ENCODE measurements at regions not wholly inside any gene's neighbourhood (a gene's known extent, or its start where the extent isn't known, plus 50 kb on each side); places are given as distances from the start of the nearest gene placed in this dataset.
"Not testable (repeated sequence)": the region's sequence is repeated elsewhere in the genome, so short reads cannot be mapped to it uniquely, and the experiment has no call there.

- DNase-seq (ENCODE audit: low spot score), result no peak
These were observed 373.0 kb downstream of the CCSER2 start for GRCh38 chr10:84701370-84701720.

DNA sequence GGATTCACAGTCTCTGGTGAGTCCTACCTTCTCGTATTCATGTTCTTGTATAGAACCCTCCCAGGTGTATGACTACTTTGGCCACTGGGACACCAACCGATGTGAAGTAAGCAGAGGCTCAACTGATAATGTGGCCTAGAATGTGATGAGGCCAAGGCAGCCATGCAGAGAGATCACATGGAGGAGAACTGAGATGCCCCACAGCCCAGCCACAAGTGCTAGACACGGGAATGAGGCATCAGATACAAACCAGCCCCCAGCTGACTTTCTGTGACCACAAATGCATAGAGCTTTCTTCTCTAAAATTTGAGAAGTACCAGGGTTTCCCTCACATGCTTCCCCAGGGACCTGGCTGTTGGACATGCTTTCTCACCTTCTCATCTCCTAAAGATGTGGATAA is 375.7 kb downstream of the CCSER2 start:
- DNase-seq (ENCODE audit: low spot score), result no peak

DNA sequence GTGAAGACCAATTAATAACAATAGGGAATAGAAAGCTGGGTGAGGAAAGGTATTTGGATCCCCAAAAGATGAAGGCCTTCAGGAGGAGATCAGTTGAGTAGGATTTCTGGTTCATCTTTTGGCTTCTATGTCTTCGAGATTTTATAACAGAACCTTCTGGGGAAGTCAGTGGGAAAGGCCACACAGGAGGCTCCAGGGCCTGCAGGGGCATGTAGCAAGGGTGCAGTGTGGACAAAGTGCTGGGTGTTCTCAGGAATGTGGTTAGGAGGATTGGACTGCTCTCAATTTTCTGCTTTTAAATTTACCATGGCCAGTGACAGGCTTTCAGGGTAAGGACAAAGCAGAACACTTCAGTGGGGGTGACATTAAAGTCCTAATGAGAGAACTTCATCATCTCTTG is 378.0 kb downstream of the CCSER2 start:
- no peak for DNase-seq (ENCODE audit: low spot score)

GRCh38 chr10:84706875-84707274 is 378.5 kb downstream of the CCSER2 start:
- DNase-seq (ENCODE audit: low spot score), result no peak

DNA sequence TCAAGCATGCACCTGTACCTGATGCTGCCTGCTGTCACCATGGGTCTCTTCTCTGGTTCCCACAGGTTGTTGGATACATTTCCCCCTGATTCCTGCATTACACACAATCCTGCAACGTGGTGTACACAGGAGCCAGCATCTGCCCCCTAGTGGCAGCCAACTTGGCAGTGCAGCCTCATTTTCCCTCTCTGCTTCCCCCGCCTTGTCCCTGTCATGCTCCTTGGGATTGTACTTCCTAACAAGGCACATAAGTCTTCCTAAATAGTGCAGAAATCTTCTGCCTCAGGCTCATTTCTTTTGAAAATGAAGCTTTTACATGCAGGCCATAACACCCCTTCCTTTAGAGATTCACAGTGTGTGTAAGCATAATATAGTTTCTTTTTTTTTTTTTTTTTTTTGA is 387.5 kb downstream of the CCSER2 start:
- DNase-seq (ENCODE audit: low spot score), result peak; percentile 3

DNA sequence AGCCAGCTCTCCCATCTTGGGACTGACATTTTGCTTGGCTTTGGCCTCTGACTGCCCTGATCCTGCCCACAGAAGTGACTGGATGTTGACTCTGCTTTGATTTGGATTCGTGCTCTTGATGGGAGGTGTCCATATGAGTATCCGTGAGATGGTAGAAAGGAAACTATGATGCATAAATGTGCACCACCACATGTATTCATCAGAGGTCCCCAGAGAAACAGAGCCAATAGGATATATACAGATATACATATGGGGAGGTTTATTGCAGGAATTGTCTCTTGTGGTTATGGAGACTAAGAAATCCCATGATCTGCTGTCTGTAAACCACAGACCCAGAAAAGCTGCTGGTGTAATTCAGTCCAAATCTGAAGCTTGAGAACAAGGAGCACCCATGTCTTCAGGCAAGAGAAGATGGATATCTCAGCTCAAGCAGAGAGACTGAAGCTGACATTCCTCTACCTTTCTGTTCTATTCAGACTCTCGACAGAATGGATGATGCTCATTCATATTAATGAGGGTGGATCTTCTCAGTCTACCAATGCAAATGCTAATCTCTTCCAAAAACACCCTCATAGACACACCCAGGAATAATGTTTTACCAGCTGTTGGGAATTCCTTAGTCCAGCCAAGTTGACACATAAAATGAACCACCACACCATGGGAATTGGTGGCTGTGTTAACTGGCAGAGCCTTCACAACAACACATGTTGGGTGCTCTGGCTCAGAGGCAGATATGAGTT is 390.7 kb downstream of the CCSER2 start:
- no peak for DNase-seq (ENCODE audit: low spot score)

GRCh38 chr10:84719687-84720086 is 391.3 kb downstream of the CCSER2 start:
- DNase-seq (ENCODE audit: low spot score), result no peak

- DNase-seq (ENCODE audit: low spot score), result no peak
These were observed 399.0 kb downstream of the CCSER2 start for GRCh38 chr10:84727398-84727797.

- not testable (repeated sequence) for DNase-seq (ENCODE audit: low spot score)
These were observed 410.7 kb downstream of the CCSER2 start for GRCh38 chr10:84739126-84739525.

GRCh38 chr10:84739641-84740040 is 411.3 kb downstream of the CCSER2 start:
- DNase-seq (ENCODE audit: low spot score), result no peak

- no peak for DNase-seq (ENCODE audit: low spot score)
These were observed 415.1 kb downstream of the CCSER2 start for GRCh38 chr10:84743483-84743882.

GRCh38 chr10:84755311-84755710 is 426.9 kb downstream of the CCSER2 start:
- no peak for DNase-seq (ENCODE audit: low spot score)

DNA sequence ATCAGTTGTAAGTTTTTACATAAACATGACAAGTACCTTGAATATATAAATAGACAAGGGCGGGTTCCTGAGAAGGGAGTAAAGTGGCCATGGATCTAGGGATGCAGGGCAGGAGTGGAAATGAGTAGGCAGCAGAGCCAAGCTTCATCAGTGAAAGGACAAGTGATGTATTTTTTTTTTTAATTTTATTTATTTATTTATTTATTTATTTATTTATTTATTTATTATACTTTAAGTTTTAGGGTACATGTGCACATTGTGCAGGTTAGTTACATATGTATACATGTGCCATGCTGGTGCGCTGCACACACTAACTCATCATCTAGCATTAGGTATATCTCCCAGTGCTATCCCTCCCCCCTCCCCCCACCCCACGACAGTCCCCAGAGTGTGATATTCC is 428.3 kb downstream of the CCSER2 start:
- DNase-seq (ENCODE audit: low spot score), result not testable (repeated sequence)

DNA sequence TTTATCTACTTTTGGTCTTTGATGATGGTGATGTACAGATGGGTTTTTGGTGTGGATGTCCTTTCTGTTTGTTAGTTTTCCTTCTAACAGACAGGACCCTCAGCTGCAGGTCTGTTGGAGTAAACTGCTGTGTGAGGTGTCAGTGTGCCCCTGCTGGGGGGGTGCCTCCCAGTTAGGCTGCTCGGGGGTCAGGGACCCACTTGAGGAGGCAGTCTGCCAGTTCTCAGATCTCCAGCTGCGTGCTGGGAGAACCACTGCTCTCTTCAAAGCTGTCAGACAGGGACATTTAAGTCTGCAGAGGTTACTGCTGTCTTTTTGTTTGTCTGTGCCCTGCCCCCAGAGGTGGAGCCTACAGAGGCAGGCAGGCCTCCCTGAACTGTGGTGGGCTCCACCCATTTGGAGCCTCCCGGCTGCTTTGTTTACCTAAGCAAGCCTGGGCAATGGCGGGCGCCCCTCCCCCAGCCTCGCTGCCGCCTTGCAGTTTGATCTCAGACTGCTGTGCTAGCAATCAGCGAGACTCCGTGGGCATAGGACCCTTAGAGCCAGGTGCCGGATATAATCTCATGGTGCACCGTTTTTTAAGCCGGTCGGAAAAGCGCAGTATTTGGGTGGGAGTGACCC is 433.7 kb downstream of the CCSER2 start:
- not testable (repeated sequence) for DNase-seq (ENCODE audit: low spot score)

DNA sequence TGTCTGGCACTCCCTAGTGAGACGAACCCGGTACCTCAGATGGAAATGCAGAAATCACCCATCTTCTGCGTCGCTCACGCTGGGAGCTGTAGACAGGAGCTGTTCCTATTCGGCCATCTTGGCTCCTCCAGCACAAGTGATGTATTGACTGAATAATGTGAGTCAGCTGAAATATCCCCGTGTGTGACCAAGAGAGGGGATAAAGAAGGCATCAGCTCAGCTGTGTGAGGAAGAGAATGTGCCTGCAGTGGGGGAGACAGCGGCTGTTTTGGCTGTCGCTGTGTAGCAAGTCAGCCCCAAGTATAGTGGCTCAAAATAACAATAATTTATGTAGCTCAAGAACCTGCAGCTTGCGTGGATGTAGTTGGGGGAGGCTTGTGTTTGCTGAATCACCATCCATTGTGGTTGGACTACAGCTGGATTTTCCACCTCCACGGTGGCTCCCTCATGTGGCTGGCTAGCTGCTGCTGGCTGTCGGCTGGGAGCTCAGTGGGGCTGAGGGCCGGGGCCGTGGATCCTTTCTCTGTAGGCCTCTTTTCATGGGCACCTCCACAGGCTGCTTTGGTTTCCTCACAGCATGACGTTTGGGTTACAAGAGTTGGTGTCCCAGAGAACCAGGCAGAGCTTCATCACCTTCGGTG is 434.5 kb downstream of the CCSER2 start:
- DNase-seq (ENCODE audit: low spot score), result no peak

- DNase-seq (ENCODE audit: low spot score), result no peak
These were observed 435.6 kb downstream of the CCSER2 start for GRCh38 chr10:84763965-84764364.

- DNase-seq (ENCODE audit: low spot score), result no peak
These were observed 436.7 kb downstream of the CCSER2 start for GRCh38 chr10:84765086-84765485.

- no peak for DNase-seq (ENCODE audit: low spot score)
These were observed 437.3 kb downstream of the CCSER2 start for GRCh38 chr10:84765656-84766055.

DNA sequence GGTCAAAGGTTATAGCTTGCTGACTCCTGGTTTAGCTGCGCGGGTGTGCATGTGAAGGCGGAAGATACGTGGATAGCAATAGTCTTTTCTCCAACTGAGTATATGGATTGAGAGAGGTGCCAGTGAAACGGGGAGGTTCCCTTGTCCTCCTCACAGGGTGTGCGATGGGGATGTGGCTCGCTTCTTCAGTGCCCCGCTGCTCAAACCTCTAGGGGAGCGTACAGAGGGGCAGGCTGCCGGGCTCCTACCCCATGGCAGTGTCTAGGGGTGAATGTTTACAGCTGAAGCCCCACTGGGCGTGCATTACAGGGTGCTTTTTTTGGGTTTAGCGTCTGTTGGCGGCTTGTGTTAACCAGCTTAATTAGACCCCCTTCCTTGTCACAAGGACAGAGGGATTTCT is 438.5 kb downstream of the CCSER2 start:
- no peak for DNase-seq (ENCODE audit: low spot score)

- no peak for DNase-seq (ENCODE audit: low spot score)
These were observed 439.7 kb downstream of the CCSER2 start for GRCh38 chr10:84768132-84768531.

- no peak for DNase-seq (ENCODE audit: low spot score)
These were observed 442.4 kb downstream of the CCSER2 start for GRCh38 chr10:84770824-84771223.

DNA sequence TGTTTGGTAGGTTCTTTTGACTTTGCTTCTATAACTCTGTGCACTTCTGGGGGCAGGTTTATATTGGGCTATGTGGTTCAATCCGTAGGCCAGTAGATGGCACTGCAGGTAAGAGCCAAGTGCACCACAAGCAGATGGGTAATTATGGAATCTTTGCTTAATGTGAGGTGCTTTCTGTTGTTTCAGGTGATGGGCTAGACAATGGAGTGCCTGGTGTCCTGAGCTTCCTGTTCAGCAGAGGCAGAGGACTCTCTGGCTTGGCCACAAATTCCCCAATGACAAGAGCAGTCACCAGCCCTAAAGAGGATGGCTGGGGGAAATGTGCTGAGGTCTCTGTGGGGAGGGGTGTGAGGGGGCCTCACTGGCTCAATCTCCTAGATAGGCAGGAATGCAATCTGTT is 455.0 kb downstream of the CCSER2 start:
- DNase-seq (ENCODE audit: low spot score), result peak; percentile 4

DNA sequence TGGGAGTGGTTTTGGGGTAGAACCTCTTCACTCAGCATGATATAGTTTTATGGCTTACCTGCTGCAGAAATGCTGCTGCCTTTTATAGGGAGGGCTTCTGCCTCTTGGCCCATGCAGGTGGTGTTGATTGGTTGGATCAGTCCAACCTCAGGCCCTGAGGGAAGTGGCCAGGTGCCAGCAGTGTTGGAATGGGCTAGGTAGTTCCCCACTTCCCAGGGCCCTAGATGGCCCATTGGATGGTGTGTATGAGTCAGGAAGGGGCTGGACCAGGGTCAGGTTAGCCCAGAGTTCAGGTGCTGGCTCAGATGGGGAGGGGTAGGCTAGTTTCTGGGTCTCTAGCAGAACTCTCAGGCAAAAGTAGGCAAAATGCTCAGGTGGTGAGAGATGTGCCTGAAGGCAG is 455.5 kb downstream of the CCSER2 start:
- DNase-seq (ENCODE audit: low spot score), result no peak

DNA sequence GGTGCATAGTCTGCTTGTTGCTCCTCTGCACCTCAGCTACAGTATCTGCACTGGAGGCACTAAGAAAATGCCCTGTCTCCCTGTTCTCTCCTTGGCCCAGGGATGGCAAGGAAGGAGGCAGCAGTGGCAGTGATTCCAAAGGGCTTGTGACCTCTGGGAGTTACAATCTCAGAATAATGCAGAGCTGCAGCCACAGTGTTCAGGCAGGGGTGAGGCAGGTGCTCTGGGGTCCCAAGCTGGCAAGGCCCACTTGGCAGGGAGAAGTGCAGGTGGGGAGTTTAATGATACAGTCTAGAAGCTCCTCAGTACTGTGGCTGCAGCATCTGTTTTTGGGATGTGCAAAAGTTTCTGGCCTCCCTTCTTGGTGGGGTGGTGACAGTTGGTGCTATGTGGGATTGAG is 456.4 kb downstream of the CCSER2 start:
- no peak for DNase-seq (ENCODE audit: low spot score)
